Endodermal cell (in vitro differentiated cells): ENCODE measurements at regions not wholly inside any gene's neighbourhood (a gene's known extent, or its start where the extent isn't known, plus 50 kb on each side); places are given as distances from the start of the nearest gene placed in this dataset.

Experiments
- DNase-seq: peaks from one replicate; pipeline ENCODE4 v3.0.0-alpha.2; 2017
- H3K27ac ChIP-seq: 2 replicates; pipeline ENCODE4 v1.5.1; 2013; ENCODE audit warnings: mild to moderate bottlenecking, low read depth, low read length, moderate library complexity
- H3K27me3 ChIP-seq: 2 replicates; pipeline ENCODE4 v1.6.1; 2013; ENCODE audit warnings: mild to moderate bottlenecking, low read length, moderate library complexity; ENCODE audit not compliant: insufficient read depth, control insufficient read depth, poor library complexity, severe bottlenecking
- H3K36me3 ChIP-seq: 2 replicates; pipeline ENCODE4 v1.7.0; 2013; ENCODE audit warnings: mild to moderate bottlenecking, low read length, moderate library complexity; ENCODE audit not compliant: control insufficient read depth, insufficient read depth
- H3K4me1 ChIP-seq: one replicate; pipeline ENCODE4 v1.7.0; 2013; ENCODE audit warnings: low read length; ENCODE audit not compliant: control insufficient read depth, insufficient read depth
- H3K4me3 ChIP-seq: 2 replicates; pipeline ENCODE4 v1.5.1; 2013; ENCODE audit warnings: mild to moderate bottlenecking, low read length, moderate library complexity
- H3K9ac ChIP-seq: 2 replicates; pipeline ENCODE4 v1.6.1; 2013; ENCODE audit warnings: mild to moderate bottlenecking, low read length, moderate library complexity; ENCODE audit not compliant: poor library complexity, severe bottlenecking; ENCODE audit errors: extremely low read depth
- H3K9me3 ChIP-seq: 2 replicates; pipeline ENCODE4 v1.6.1; 2013; ENCODE audit warnings: mild to moderate bottlenecking, low read length, moderate library complexity; ENCODE audit not compliant: control insufficient read depth
- H3K27ac Mint-ChIP-seq: 2 replicates; pipeline ENCODE4 v1.8.0; 2020; ENCODE audit warnings: mixed read lengths
- H3K27me3 Mint-ChIP-seq: 2 replicates; pipeline ENCODE4 v1.8.0; 2021; ENCODE audit warnings: mild to moderate bottlenecking, mixed read lengths; ENCODE audit not compliant: insufficient read depth
- H3K36me3 Mint-ChIP-seq: 2 replicates; pipeline ENCODE4 v1.8.0; 2020; ENCODE audit warnings: low read depth, mixed read lengths
- H3K4me1 Mint-ChIP-seq: 2 replicates; pipeline ENCODE4 v1.8.0; 2020; ENCODE audit warnings: mixed read lengths
- H3K4me3 Mint-ChIP-seq: 2 replicates; pipeline ENCODE4 v1.8.0; 2020; ENCODE audit warnings: mild to moderate bottlenecking, moderate library complexity, mixed read lengths
- H3K9me3 Mint-ChIP-seq: 2 replicates; pipeline ENCODE4 v1.8.0; 2020; ENCODE audit warnings: mild to moderate bottlenecking, mixed read lengths
- WGBS, 2 experiments: methylation state at CpG; one replicate each; pipeline versions ENCODE4 v1.1.5 to v1.1.7; 2013; ENCODE audit warnings: missing lambda C conversion rate in 2 of 2, mixed read lengths in 1 of 2; ENCODE audit not compliant: insufficient coverage in 1 of 2, insufficient read length in 1 of 2; 5-methylcytosine and 5-hydroxymethylcytosine counted together
- TF ChIP-seq, protein P1 (sequence below): fragments of 200-600 bp; sonication (generic); conservative IDR thresholded peaks from 2 replicates; pipeline ENCODE4 v1.5.0; 2021; ENCODE audit warnings: antibody characterized with exemption, mild to moderate bottlenecking

DNA sequence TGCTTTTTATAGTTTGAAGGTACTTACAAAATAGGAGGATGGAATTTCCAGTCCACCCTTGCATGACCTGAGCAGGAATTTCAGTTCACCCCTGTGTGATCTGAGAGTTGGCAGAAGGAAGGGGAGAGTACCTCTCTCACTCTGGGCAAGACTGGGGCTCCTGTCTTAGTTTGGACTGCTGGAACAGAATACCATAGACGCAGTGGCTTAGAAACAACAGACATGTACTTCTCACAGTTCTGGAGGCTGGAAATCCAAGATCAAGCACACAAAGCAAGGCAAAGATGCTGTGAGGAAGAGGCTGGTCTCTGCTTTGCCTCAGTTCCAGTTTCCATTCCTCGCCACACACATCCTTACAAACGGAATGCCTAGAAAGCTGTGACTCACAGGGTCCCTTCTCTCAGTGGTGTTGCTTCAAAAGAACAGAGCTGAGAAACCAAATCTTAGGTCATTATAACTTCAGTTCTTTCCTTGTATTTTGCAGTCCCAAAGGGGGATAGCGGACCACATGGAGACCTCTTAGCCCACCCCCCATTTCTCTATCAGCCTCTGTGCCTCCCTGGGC is 108.8 kb upstream of the HAAO start:
- no peak overlapping the region for H3K27ac Mint-ChIP-seq
- TF ChIP-seq, protein P1, sequence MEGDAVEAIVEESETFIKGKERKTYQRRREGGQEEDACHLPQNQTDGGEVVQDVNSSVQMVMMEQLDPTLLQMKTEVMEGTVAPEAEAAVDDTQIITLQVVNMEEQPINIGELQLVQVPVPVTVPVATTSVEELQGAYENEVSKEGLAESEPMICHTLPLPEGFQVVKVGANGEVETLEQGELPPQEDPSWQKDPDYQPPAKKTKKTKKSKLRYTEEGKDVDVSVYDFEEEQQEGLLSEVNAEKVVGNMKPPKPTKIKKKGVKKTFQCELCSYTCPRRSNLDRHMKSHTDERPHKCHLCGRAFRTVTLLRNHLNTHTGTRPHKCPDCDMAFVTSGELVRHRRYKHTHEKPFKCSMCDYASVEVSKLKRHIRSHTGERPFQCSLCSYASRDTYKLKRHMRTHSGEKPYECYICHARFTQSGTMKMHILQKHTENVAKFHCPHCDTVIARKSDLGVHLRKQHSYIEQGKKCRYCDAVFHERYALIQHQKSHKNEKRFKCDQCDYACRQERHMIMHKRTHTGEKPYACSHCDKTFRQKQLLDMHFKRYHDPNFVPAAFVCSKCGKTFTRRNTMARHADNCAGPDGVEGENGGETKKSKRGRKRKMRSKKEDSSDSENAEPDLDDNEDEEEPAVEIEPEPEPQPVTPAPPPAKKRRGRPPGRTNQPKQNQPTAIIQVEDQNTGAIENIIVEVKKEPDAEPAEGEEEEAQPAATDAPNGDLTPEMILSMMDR: no peak
- Histone ChIP-seq H3K27me3 (no peaks in the 10 kb centered on the region), H3K9ac (no peak overlapping the region), H3K36me3 (no peaks in the 10 kb centered on the region), H3K4me3 (no peak overlapping the region), H3K27ac (no peak overlapping the region), H3K4me1 (peaks cover 5% of the 10 kb centered on the region), H3K9me3 (no peaks in the 10 kb centered on the region)
- 85 to 97% methylated on average over 4 of the region's 4 CpGs for WGBS, 2 experiments
- H3K36me3 Mint-ChIP-seq: no peaks in the 10 kb centered on the region
- peaks cover 2% of the 10 kb centered on the region for H3K27me3 Mint-ChIP-seq
- H3K9me3 Mint-ChIP-seq: no peaks in the 10 kb centered on the region
- H3K4me1 Mint-ChIP-seq: peaks cover 18% of the 10 kb centered on the region
- DNase-seq: no peak
- H3K4me3 Mint-ChIP-seq: no peak overlapping the region

DNA sequence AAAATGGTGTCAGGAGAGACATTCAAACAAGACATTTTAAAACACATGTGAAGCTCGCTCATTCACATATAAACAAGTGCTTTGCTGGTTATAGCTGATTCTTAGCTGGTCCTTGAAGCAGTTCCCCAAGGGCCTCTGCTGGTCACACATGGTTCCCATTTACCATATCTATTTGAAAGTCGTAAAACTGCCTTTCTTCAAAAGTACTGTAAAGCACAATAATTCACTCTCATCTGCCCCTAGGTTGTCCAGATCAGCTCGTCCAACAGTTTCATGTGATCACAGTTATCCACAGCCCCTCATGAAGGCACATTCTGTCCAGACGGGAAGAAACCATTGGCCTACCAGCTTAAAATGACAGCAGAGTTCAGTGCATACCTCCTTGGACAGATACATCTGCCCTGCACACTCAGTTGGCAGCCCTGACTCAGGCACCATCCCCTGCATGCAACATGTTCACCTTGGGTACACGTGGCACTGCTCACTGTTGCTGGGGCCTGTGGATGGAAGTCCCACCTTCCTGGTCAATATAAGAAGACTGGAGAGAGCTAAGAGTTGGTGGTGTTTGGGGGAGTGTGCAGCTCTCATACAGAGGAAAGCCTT is 108.0 kb upstream of the HAAO start:
- no peak for DNase-seq
- no peaks in the 10 kb centered on the region for H3K9me3 Mint-ChIP-seq

DNA sequence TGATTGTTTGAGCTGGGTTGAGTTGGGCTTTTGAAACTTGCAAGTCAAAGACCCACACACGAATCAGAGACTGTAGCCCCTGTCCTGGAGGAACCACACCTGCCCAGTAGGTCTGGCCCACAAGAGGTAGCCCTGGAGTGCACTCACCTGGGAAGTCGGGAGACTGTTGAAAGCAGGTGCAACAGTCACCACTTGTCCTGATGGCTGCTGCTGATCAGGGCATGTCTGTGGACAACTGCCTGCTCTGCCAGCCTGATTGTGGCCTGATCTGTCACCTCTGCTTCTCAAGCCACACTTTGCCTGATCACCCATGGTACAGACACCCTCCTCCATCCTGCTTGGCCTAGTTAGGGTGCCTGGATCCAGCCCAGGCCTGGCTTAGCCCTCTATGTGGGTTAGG is 105.0 kb upstream of the HAAO start:
- Histone ChIP-seq H3K27ac (no peak overlapping the region), H3K4me1 (peaks cover 5% of the 10 kb centered on the region), H3K27me3 (no peaks in the 10 kb centered on the region), H3K9ac (no peak overlapping the region), H3K36me3 (no peaks in the 10 kb centered on the region), H3K9me3 (no peaks in the 10 kb centered on the region), H3K4me3 (no peak overlapping the region)
- TF ChIP-seq, protein P1: no peak
- H3K9me3 Mint-ChIP-seq: no peaks in the 10 kb centered on the region
- H3K27me3 Mint-ChIP-seq: peaks cover 2% of the 10 kb centered on the region
- H3K4me3 Mint-ChIP-seq: no peak overlapping the region
- H3K4me1 Mint-ChIP-seq: peaks cover 12% of the 10 kb centered on the region
- WGBS, 2 experiments: 92 to 100% methylated on average over 2 of the region's 2 CpGs
- no peak for DNase-seq
- H3K27ac Mint-ChIP-seq: no peak overlapping the region
- no peaks in the 10 kb centered on the region for H3K36me3 Mint-ChIP-seq

More for the DNA sequence above, 108.0 kb upstream of the HAAO start:
- peaks cover 5% of the 10 kb centered on the region for H3K4me1 ChIP-seq
- no peak overlapping the region for H3K4me3 ChIP-seq
- WGBS, 2 experiments: 88 to 93% methylated on average over 4 to 5 of the region's 5 CpGs
- H3K27ac Mint-ChIP-seq: no peak overlapping the region
- H3K9ac ChIP-seq: no peak overlapping the region
- no peaks in the 10 kb centered on the region for H3K36me3 ChIP-seq
- TF ChIP-seq, protein P1: no peak
- H3K4me1 Mint-ChIP-seq: peaks cover 17% of the 10 kb centered on the region
- H3K36me3 Mint-ChIP-seq: no peaks in the 10 kb centered on the region
- no peak overlapping the region for H3K4me3 Mint-ChIP-seq
- no peaks in the 10 kb centered on the region for H3K9me3 ChIP-seq
- H3K27me3 ChIP-seq: no peaks in the 10 kb centered on the region
- peaks cover 2% of the 10 kb centered on the region for H3K27me3 Mint-ChIP-seq
- no peak overlapping the region for H3K27ac ChIP-seq
